GM10266 (cell line): ENCODE measurements at regions not wholly inside any gene's neighbourhood (a gene's known extent, or its start where the extent isn't known, plus 50 kb on each side); places are given as distances from the start of the nearest gene placed in this dataset.

Experiments used
- DNase-seq: peaks from one replicate; pipeline ENCODE4 v3.0.0; 2012; ENCODE audit errors: extremely low spot score
- CTCF ChIP-seq: IDR thresholded peaks from 2 replicates; pipeline ENCODE4 v1.5.1; 2012; ENCODE audit warnings: mild to moderate bottlenecking, low read depth; ENCODE audit not compliant: control insufficient read depth, insufficient read depth; ENCODE audit errors: missing control alignments

- no peak for DNase-seq
- TF ChIP-seq CTCF = no peak
Observed at GRCh38 chr15:61700803-61701202, 359.4 kb downstream of the VPS13C start.

GRCh38 chr15:61697796-61698195 lies 362.5 kb downstream of the VPS13C start:
- DNase-seq = no peak
- no peak for TF ChIP-seq CTCF

- TF ChIP-seq CTCF = no peak
- DNase-seq = no peak
Observed at GRCh38 chr15:61689067-61689466, 371.2 kb downstream of the VPS13C start.

GRCh38 chr15:61687651-61688050 lies 372.6 kb downstream of the VPS13C start:
- no peak for TF ChIP-seq CTCF

GRCh38 chr15:61687124-61687523 lies 373.1 kb downstream of the VPS13C start:
- DNase-seq = no peak
- TF ChIP-seq CTCF = no peak

More at GRCh38 chr15:61687651-61688050, 372.6 kb downstream of the VPS13C start:
- no peak for DNase-seq

- DNase-seq = no peak
- no peak for TF ChIP-seq CTCF
Observed at GRCh38 chr15:61685971-61686370, 374.3 kb downstream of the VPS13C start.

- no peak for TF ChIP-seq CTCF
- no peak for DNase-seq
Observed at GRCh38 chr15:61685534-61685933, 374.7 kb downstream of the VPS13C start.
